ENCODE measurements at regions not wholly inside any gene's neighbourhood (a gene's known extent, or its start where the extent isn't known, plus 50 kb on each side); places are given as distances from the start of the nearest gene placed in this dataset.

- Histone ChIP-seq H3K27ac (no peak overlapping the region), H3K4me3 (no peak overlapping the region), H3K36me3 (no peaks in the 10 kb centered on the region), H3K9me3 (peaks cover 0 to 20% (median 0%) of the 10 kb centered on the region in 8 donors), H3K4me1 (no peaks in the 10 kb centered on the region), H3K27me3 (replicated peaks in 1 of 7) (no peaks in the 10 kb centered on the region)
- WGBS, 5 donors: 79 to 87% (median 84%) methylated on average over 4 of the region's 4 CpGs
- TF ChIP-seq CTCF (IDR thresholded peaks at IDR 0.05 in 8 of 11, conservative IDR thresholded peaks at IDR 0.05 in 3 of 11): no peak
- TF ChIP-seq POLR2AphosphoS5 (IDR thresholded peaks at IDR 0.05): no peak
- TF ChIP-seq POLR2A (IDR thresholded peaks at IDR 0.05): no peak
- no peak for DNase-seq
- intact Hi-C loops (cut with DNase I; ENCODE audit: low total_unique reads): no loop called here
These were observed 164.0 kb downstream of the ASMT start for GRCh38 chrX:1778817-1779216.

- Histone ChIP-seq H3K27ac (no peak overlapping the region), H3K36me3 (no peaks in the 10 kb centered on the region), H3K27me3 (replicated peaks in 1 of 7) (no peaks in the 10 kb centered on the region), H3K4me3 (no peak overlapping the region), H3K9me3 (peaks cover 0 to 20% (median 6%) of the 10 kb centered on the region in 8 donors), H3K4me1 (no peaks in the 10 kb centered on the region)
- WGBS, 5 donors: 85 to 94% (median 88%) methylated on average over 6 of the region's 6 CpGs
- DNase-seq: no peak
- TF ChIP-seq POLR2A (IDR thresholded peaks at IDR 0.05) (no peak), POLR2AphosphoS5 (IDR thresholded peaks at IDR 0.05) (no peak), CTCF (IDR thresholded peaks at IDR 0.05 in 8 of 11, conservative IDR thresholded peaks at IDR 0.05 in 3 of 11) (no peak)
- intact Hi-C loops (cut with DNase I; ENCODE audit: low total_unique reads): no loop called here
These were observed 164.8 kb downstream of the ASMT start for GRCh38 chrX:1779626-1780025.

- no peaks in the 10 kb centered on the region for H3K4me1 ChIP-seq
- no peaks in the 10 kb centered on the region for H3K36me3 ChIP-seq
- H3K27ac ChIP-seq: no peak overlapping the region
- no peak for DNase-seq
- no peak overlapping the region for H3K4me3 ChIP-seq
- TF ChIP-seq POLR2AphosphoS5 (IDR thresholded peaks at IDR 0.05) (no peak), CTCF (IDR thresholded peaks at IDR 0.05 in 8 of 11, conservative IDR thresholded peaks at IDR 0.05 in 3 of 11) (no peak), POLR2A (IDR thresholded peaks at IDR 0.05) (no peak)
- H3K27me3 ChIP-seq (replicated peaks in 1 of 7): no peaks in the 10 kb centered on the region
- intact Hi-C loops (cut with DNase I; ENCODE audit: low total_unique reads): no loop called here
- WGBS, 5 donors: 74 to 84% (median 81%) methylated on average over 11 of the region's 11 CpGs
- peaks cover 0 to 37% (median 27%) of the 10 kb centered on the region in 8 donors for H3K9me3 ChIP-seq
These were observed 166.9 kb downstream of the ASMT start for GRCh38 chrX:1781766-1782165.

- Histone ChIP-seq H3K27me3 (replicated peaks in 1 of 7) (no peaks in the 10 kb centered on the region), H3K27ac (no peak overlapping the region), H3K4me3 (no peak overlapping the region), H3K9me3 (peaks cover 0 to 56% (median 32%) of the 10 kb centered on the region in 8 donors), H3K36me3 (no peaks in the 10 kb centered on the region), H3K4me1 (no peaks in the 10 kb centered on the region)
- intact Hi-C loops (cut with DNase I; ENCODE audit: low total_unique reads): no loop called here
- no peak for DNase-seq
- WGBS, 5 donors: 69 to 97% (median 87%) methylated on average over 3 of the region's 3 CpGs
- TF ChIP-seq POLR2A (IDR thresholded peaks at IDR 0.05) (no peak), POLR2AphosphoS5 (IDR thresholded peaks at IDR 0.05) (no peak), CTCF (IDR thresholded peaks at IDR 0.05 in 8 of 11, conservative IDR thresholded peaks at IDR 0.05 in 3 of 11) (no peak)
These were observed 169.9 kb downstream of the ASMT start for GRCh38 chrX:1784773-1785172.

Data from spleen (tissue), 11 donors.